CD4-positive, alpha-beta T cell treated with Interleukin-4 for 4 hours (primary cell): ENCODE measurements at regions not wholly inside any gene's neighbourhood (a gene's known extent, or its start where the extent isn't known, plus 50 kb on each side); places are given as distances from the start of the nearest gene placed in this dataset.

Experiments
- DNase-seq: peaks from one replicate; pipeline ENCODE4 v3.0.0-alpha.2; 2020

DNA sequence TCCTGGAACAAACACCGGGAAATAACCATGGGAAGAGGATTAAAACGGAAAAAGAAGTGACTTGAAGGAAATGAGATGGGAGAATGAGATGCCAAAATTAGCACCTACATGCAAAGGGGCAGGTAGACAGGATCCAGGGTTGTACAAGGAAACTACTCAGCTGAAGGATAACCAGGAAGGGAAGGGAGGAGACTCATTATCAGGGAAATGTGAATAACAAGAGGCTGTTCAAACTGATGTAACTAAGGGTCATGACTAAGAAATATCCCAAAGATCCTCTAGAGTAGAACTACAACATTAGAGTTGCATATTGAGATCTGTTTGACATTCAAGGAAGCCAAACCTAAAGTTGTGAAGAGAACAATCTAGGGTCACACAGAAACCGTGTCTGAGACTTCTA lies 166.2 kb upstream of the SP8 start:
- no peak for DNase-seq

- no peak for DNase-seq
Measured at GRCh38 chr7:20954711-20955619, 168.3 kb upstream of the SP8 start.

- DNase-seq = no peak
Measured at GRCh38 chr7:20958572-20958971, 171.9 kb upstream of the SP8 start.

DNA sequence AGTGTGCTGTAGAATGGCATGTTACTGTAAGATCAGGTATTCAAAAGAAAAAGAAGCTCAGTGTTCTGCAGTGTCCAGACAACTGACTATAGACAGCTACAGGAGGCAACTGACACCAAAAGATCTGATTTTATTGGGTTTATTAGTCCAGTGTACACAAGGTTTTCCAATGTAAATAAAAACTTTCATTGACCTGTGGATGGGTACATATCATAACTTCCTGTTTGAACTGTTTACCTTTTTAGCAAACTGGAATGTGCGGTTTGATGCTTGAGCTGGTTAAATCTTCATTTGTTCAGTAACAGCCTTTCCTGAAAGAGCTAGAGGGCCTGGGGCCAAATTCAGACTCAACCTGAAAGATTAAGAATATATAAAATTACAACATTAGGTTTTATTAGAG lies 172.6 kb upstream of the SP8 start:
- no peak for DNase-seq

GRCh38 chr7:20963556-20964280 lies 177.0 kb upstream of the SP8 start:
- no peak for DNase-seq

- no peak for DNase-seq
Measured at GRCh38 chr7:20964281-20964918, 177.7 kb upstream of the SP8 start.

DNA sequence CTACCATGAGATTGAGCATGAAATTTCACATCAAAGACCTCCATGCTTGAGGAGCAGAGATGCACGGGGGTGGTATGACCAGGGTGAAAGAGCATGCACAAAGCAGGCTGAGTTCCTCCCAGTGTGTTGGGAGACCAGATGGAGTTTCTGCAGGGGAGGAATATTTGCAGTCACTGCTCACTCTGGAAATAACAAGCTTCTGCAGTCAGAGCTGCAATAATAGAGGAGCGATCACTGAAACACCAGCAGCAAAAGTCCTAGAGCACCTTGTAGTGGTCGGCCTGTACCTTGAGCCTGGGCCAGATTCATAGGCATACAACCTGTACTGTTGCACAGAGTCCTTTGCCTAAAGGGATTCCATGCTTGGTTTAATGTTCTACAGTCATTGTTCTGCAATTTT lies 184.5 kb upstream of the SP8 start:
- DNase-seq = no peak

- DNase-seq = no peak
Measured at GRCh38 chr7:20980232-20980631, 193.5 kb upstream of the SP8 start.

- DNase-seq = no peak
Measured at GRCh38 chr7:20980668-20981264, 194.1 kb upstream of the SP8 start.

DNA sequence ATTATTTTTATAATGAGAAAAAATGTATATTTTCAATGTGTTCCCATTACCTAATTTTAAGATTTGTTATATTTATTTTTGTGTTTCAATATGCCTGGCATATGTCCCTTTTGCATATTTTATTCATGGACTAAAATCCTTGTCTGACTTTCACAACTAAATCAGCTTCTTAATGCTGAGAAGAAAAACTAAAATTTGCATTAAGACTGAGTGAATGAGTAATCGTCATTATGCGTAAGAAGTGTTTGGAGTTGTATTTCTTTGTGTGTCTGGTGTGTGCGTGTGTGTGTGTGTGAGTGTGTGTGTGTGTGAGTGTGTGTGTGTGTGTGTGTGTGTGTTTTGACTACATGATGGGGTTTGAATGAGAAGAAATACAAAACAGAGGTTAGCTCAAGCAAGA lies 201.7 kb upstream of the SP8 start:
- DNase-seq = no peak

DNA sequence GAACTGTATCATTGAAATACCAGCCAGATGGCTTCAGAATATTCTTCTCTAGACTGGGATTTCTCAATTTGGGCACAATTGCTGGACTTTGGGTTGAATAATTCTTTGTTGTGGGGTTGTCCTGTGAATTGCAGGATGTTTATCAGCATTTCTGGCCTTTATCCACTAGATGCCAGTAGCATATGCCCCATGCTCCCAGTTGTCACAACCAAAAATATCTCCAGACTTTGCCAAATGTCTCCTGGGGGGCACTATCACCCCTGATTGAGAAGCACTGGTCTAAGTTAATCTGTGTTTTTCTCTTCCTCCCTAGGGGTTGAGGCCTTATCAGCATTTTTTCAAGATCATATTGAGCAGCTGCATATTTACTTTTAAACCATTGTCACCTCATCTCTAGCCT lies 204.9 kb upstream of the SP8 start:
- DNase-seq = no peak

- DNase-seq = no peak
Measured at GRCh38 chr7:20993693-20994092, 207.0 kb upstream of the SP8 start.

- no peak for DNase-seq
Measured at GRCh38 chr7:20998309-20998708, 211.6 kb upstream of the SP8 start.

- no peak for DNase-seq
Measured at GRCh38 chr7:21011153-21011552, 224.5 kb upstream of the SP8 start.

DNA sequence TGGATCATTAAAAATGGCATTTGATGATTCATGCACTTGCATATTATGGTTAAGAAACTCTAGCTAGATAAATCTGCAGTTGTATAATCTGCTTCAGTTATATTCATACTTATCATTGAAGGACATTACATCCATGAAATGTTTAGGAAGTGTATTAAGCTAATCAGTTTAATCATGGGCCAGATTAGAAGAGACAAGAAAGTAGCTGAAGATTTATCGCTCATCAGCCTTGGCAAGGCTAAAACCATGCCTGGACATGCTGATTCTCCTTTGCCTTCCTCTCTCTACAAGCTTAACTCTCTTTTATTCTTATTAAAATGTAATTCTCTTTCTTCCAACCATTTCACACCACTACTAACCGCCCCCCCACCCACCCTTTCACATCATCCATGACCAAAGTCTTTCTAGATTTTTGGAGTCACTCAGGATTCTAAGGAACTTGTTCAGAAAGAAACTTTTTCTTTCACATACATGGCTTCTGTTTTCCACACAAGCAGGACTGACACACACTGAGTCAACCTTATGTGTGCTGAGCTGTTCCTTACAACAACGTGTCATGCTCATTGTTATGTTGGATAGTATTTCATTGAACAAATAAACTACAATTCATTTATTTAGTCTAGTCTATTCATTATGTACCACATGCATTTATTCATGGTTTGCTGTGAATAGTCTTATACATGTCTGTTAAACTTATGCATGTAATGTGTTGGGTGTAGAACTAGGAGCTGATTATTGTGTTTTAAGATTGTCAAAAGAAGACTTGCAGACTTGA lies 227.3 kb upstream of the SP8 start:
- DNase-seq = no peak

DNA sequence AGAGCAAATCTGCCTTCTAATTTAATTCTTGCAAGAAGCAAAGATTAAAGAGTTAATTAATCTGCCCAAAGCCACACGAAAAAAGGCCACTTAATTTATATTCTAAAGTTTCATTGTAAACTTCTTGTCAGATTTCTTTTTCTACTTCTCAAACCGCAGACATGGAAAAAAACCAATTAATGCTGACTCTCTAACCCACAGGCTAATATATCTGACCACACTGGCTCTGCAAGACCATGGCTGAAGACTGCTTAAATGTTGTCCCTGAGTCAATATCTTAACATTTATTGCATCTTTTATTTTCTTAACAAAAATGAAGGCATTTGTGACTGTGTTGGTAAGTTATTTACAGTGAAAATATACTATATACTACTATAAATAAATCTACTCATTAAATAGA lies 234.0 kb upstream of the SP8 start:
- no peak for DNase-seq

GRCh38 chr7:21023841-21024484 lies 237.3 kb upstream of the SP8 start:
- DNase-seq = no peak

DNA sequence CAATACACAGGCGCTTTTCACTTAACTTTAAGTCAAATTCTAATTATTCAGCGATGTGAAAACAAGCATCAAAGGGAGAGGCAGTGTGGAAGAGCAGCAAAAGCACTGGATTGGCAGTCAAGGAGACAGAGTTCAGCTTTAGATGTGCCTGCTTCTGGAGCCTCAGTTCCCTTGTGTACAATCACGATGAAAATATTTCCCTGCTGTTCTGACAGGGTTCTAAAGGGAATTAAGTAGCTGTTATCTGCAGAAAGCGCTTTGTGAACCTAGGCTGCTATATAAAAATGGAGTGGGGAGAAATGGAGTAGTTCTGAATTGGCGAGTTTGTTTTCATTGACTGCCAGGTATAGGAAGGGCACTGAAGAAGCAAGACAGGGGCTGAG lies 237.8 kb upstream of the SP8 start:
- no peak for DNase-seq

- DNase-seq = no peak
Measured at GRCh38 chr7:21028186-21028585, 241.5 kb upstream of the SP8 start.

DNA sequence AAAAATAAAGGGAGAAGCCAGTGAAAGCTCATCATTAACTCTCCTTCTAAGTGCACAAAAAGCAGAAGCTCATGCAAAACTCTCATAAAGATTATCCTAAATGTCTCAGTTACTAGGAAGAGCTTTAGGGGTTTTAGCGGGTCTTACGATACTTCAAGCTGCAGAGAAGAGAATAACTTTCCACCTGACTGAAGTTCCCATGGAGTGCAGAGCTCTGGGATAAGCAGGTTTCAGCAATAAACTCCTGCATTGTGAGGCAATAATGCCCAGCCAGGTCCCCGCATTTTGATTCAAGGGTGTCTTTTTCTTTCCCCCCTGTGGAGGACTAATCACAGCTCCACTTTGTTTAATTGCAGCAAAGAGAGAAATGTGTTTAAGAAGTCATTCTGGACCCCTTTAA lies 241.9 kb upstream of the SP8 start:
- DNase-seq = no peak

DNA sequence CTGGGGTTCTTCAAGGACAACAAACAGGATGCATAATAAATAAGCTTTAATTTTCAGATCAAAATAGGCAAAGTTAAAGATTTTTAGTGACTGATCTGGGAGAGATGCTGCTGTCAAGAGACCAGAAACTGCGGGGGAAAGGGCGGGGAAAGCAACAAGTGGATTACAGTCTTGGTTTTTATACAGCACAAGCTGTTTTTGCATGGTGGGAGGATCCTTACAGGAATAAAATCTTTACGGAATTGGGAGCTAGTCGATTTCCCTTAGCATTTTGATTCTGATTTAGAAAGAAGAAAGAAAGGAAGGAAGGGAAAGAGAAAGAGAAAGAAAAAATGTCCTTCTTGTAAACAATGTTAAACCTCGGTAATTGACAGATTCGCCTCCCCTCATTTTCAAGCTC lies 242.3 kb upstream of the SP8 start:
- DNase-seq = no peak

- no peak for DNase-seq
Measured at GRCh38 chr7:21030237-21030871, 243.7 kb upstream of the SP8 start.
